GM18867 (cell line): ENCODE measurements at regions not wholly inside any gene's neighbourhood (a gene's known extent, or its start where the extent isn't known, plus 50 kb on each side); places are given as distances from the start of the nearest gene placed in this dataset.

Source experiments
- ATAC-seq: cut with Tn5 transposase; IDR thresholded peaks from one replicate; pipeline ENCODE4 v1.9.1; 2021; ENCODE audit warnings: mild to moderate bottlenecking, moderate library complexity; ENCODE audit not compliant: unreplicated experiment

- no peak for ATAC-seq
These were observed 58.0 kb upstream of the CDKN3 start for GRCh38 chr14:54338696-54339317.

- ATAC-seq: no peak
These were observed 57.0 kb upstream of the CDKN3 start for GRCh38 chr14:54339771-54340170.

- ATAC-seq: no peak
These were observed 54.0 kb upstream of the CDKN3 start for GRCh38 chr14:54342806-54343205.

GRCh38 chr14:54343272-54344121 is 53.3 kb upstream of the CDKN3 start:
- ATAC-seq: no peak

GRCh38 chr14:54344445-54344844 is 52.4 kb upstream of the CDKN3 start:
- no peak for ATAC-seq

GRCh38 chr14:54346257-54346656 is 50.5 kb upstream of the CDKN3 start:
- no peak for ATAC-seq
